ENCODE measurements at regions not wholly inside any gene's neighbourhood (a gene's known extent, or its start where the extent isn't known, plus 50 kb on each side); places are given as distances from the start of the nearest gene placed in this dataset.

GRCh38 chr4:159758061-159758460 is 655.2 kb downstream of the RAPGEF2 start:
- Mint-ChIP-seq H3K27me3 (ENCODE audit: low read depth) (peaks cover 5% of the 10 kb centered on the region), H3K9me3 (ENCODE audit: low read depth) (peaks cover 14% of the 10 kb centered on the region), H3K4me1 (ENCODE audit: low read depth) (no peaks in the 10 kb centered on the region), H3K27ac (ENCODE audit: unreplicated experiment) (no peak overlapping the region), H3K4me3 (ENCODE audit: unreplicated experiment) (no peak overlapping the region), H3K36me3 (ENCODE audit: low read depth) (peaks cover 3% of the 10 kb centered on the region)
- no peak for TF ChIP-seq CTCF (IDR thresholded peaks at IDR 0.05)
- DNase-seq (ENCODE audit: low spot score) = no peak

DNA sequence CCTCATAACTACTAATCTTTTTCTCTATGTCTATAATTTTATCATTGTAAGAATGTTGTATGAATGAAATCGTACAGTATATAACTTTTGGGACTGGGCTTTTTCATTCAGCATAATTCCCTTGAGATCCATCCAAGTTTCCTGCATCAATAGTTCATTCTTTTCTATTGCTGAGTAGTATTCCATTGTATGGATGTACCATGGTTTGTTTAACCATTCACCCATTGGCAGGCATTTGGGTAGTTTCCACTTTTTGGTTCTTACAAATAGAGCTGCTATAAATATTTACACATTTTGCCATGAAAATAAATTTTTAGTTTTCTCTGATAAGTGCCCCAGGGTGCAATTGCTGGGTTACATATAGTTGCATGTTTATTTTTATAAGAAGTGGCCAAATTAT is 659.8 kb downstream of the RAPGEF2 start:
- no peak overlapping the region for H3K4me3 Mint-ChIP-seq (ENCODE audit: unreplicated experiment)
- H3K27ac Mint-ChIP-seq (ENCODE audit: unreplicated experiment) = no peak overlapping the region
- H3K4me1 Mint-ChIP-seq (ENCODE audit: low read depth) = peaks cover 32% of the 10 kb centered on the region
- no peaks in the 10 kb centered on the region for H3K27me3 Mint-ChIP-seq (ENCODE audit: low read depth)
- no peaks in the 10 kb centered on the region for H3K9me3 Mint-ChIP-seq (ENCODE audit: low read depth)
- no peak for TF ChIP-seq CTCF (IDR thresholded peaks at IDR 0.05)
- DNase-seq (ENCODE audit: low spot score) = no peak
- no peaks in the 10 kb centered on the region for H3K36me3 Mint-ChIP-seq (ENCODE audit: low read depth)

DNA sequence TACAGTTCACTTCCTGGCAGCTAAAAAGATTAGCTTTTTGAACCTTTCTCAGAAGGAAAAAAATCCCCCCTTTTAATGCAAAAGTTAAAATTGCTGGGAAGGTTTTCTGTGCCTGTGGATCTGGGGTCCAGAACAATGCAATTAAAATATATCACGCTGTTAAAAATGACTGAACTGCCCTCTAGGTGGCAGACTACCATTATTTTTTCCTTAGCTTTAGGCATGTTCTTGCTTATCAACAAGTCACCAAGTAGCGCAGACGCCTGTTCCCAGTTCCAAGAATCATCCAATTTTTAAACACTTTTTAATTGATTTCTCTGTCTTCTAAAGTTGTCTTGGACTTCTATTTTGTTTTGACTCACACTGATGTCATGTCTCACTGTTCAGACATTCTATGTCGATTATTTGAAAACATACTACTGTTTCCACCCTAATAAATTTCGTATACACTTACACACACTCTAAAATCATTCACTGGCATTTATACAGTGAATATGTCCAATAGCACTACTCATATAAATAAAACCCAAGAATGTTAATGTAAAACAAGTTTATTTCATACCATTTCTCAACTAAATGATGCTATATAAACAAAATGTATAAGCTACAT is 661.6 kb downstream of the RAPGEF2 start:
- peak; percentile 92 for TF ChIP-seq CTCF (IDR thresholded peaks at IDR 0.05)
- H3K27ac Mint-ChIP-seq (ENCODE audit: unreplicated experiment) = no peak overlapping the region
- no peak for DNase-seq (ENCODE audit: low spot score)
- H3K27me3 Mint-ChIP-seq (ENCODE audit: low read depth) = no peaks in the 10 kb centered on the region
- H3K36me3 Mint-ChIP-seq (ENCODE audit: low read depth) = no peaks in the 10 kb centered on the region
- no peak overlapping the region for H3K4me3 Mint-ChIP-seq (ENCODE audit: unreplicated experiment)
- H3K4me1 Mint-ChIP-seq (ENCODE audit: low read depth) = peaks cover 44% of the 10 kb centered on the region
- no peaks in the 10 kb centered on the region for H3K9me3 Mint-ChIP-seq (ENCODE audit: low read depth)

- Mint-ChIP-seq H3K4me1 (ENCODE audit: low read depth) (peaks cover 53% of the 10 kb centered on the region), H3K27ac (ENCODE audit: unreplicated experiment) (peak overlapping the region; percentile 80), H3K4me3 (ENCODE audit: unreplicated experiment) (no peak overlapping the region), H3K27me3 (ENCODE audit: low read depth) (no peaks in the 10 kb centered on the region), H3K9me3 (ENCODE audit: low read depth) (no peaks in the 10 kb centered on the region), H3K36me3 (ENCODE audit: low read depth) (no peaks in the 10 kb centered on the region)
- no peak for DNase-seq (ENCODE audit: low spot score)
- TF ChIP-seq CTCF (IDR thresholded peaks at IDR 0.05) = no peak
These were observed 662.5 kb downstream of the RAPGEF2 start for GRCh38 chr4:159765382-159765781.

DNA sequence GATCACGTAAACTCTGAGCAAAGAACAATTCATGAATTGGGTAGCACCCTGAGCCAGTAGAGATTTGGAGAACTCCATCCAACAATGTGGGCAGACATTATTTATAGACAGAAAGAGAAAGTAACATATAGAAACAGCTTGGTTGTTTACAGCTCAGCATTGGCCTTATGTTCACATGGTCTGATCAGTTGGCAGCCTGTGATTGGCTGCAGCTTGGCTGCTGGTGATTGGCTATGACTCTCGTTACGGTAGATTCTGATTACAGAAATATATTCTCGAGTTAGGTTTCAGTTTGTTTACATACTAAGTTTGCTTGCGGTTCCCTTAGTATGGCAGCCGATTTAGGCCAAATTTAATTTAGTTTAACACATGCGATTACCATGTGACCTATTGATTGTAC is 663.4 kb downstream of the RAPGEF2 start:
- H3K4me1 Mint-ChIP-seq (ENCODE audit: low read depth) = peaks cover 60% of the 10 kb centered on the region

More for the DNA sequence above, 663.4 kb downstream of the RAPGEF2 start:
- no peak for DNase-seq (ENCODE audit: low spot score)
- no peak for TF ChIP-seq CTCF (IDR thresholded peaks at IDR 0.05)
- H3K27me3 Mint-ChIP-seq (ENCODE audit: low read depth) = no peaks in the 10 kb centered on the region
- no peaks in the 10 kb centered on the region for H3K36me3 Mint-ChIP-seq (ENCODE audit: low read depth)
- no peaks in the 10 kb centered on the region for H3K9me3 Mint-ChIP-seq (ENCODE audit: low read depth)
- H3K4me3 Mint-ChIP-seq (ENCODE audit: unreplicated experiment) = no peak overlapping the region
- no peak overlapping the region for H3K27ac Mint-ChIP-seq (ENCODE audit: unreplicated experiment)
